Retina (tissue), 1 donor: ENCODE measurements at regions not wholly inside any gene's neighbourhood (a gene's known extent, or its start where the extent isn't known, plus 50 kb on each side); places are given as distances from the start of the nearest gene placed in this dataset.
"Not testable (repeated sequence)": the region's sequence is repeated elsewhere in the genome, so short reads cannot be mapped to it uniquely, and the experiment has no call there.

Source experiments
- DNase-seq: peaks from one replicate; pipeline ENCODE4 v3.0.0-alpha.2; 2016

DNA sequence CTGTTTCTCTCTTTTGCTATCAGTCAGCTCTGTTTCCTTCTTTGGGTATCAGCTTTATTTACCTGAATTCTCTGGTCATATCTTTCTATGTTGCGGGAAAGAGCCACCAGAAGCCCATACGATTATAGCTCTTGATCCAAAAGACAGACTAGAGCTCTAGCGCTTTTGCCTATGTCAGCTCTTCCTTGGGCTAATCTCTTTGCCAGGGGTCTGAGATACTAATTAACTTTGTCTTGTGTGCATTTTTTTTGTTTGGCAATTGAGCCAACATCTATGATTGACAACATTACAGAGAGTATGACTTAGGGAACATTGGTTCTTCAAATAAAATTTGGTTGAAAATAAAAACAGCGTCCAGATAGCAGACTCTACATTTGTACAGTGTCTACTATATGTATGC, 603.0 kb downstream of the KCTD16 start:
- DNase-seq: no peak

GRCh38 chr5:144771802-144772201, 601.1 kb downstream of the KCTD16 start:
- DNase-seq: no peak

- DNase-seq: no peak
These were observed 571.7 kb downstream of the KCTD16 start for GRCh38 chr5:144742361-144742760.

- no peak for DNase-seq
These were observed 561.1 kb downstream of the KCTD16 start for GRCh38 chr5:144731786-144732185.

- no peak for DNase-seq
These were observed 541.4 kb downstream of the KCTD16 start for GRCh38 chr5:144712090-144712489.

DNA sequence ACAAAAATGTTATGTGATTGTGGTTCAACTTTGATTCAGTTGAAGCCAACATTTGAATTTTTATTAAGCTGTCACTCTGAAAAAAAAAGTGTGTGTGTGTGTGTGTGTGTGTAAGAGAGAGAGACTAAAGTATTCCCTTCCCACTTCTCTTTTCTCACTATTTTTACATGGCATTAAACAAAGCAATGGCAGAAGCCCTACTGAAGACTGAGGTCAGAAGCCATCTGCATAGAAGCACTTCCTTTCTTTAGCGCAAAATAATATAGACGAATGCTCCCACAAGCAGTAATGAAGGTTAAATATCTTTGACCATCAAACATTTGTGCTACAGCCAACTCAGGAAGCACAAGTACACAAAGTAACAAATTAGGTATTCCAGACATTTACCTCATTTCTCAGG, 540.5 kb downstream of the KCTD16 start:
- no peak for DNase-seq

DNA sequence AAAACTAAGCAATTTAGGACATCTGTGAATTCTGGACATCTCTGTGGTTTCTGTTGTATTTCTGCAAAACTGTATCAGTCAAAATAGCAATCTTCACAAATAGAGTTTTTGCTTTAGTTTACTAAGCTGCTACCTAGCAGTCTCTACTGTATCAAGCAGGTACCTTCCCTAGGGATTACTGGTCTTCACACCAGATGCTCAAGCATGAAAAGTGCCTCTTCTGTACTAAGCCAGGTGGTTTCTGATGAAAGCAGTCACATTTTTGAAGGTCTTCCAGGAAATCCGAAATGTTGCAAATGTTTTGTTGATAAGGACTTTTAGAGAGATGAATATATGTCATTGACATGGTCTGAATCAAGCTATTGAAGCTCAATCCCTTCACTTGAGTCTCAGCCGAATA, 540.0 kb downstream of the KCTD16 start:
- no peak for DNase-seq

GRCh38 chr5:144703776-144704175, 533.1 kb downstream of the KCTD16 start:
- DNase-seq: no peak

DNA sequence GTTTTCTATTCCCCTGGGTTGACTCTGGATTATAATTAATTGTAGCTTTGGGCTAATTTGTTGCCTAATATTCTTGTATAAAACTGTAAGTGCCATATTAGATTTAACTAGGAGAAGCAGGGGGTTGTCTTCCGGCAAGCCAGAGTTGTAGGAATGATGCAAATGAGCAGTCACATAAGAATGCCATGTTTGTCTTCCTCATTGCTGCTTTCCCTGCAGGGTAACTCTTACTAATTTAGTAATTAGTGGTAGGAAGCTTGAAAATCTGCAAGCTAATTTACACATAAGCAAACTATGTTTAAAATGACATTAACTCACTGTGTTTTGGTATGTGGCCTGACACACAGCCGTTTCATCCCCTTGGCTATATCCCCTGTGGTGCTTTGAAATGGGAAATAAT, 527.8 kb downstream of the KCTD16 start:
- no peak for DNase-seq

- no peak for DNase-seq
These were observed 527.2 kb downstream of the KCTD16 start for GRCh38 chr5:144697847-144698262.

DNA sequence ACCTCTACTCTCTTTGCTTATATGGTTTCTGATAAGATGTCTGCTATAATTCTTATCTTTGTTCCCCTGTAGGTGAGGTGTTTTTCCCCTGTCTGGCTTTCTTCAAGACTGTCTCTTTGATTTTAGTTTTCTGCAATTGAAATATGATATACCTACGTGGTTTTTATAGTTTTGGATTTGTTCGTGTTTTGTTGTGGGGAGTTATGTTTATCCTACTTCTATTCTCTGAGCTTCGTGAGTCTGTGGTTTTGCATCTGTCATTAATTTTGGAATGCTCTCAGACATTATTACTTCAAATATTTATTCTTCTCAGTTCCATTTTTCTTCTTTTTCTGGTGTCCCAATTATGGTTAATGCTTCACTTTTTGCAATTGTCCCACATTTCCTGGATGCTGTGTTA, 521.3 kb downstream of the KCTD16 start:
- no peak for DNase-seq

GRCh38 chr5:144684899-144685298, 514.2 kb downstream of the KCTD16 start:
- DNase-seq: no peak

DNA sequence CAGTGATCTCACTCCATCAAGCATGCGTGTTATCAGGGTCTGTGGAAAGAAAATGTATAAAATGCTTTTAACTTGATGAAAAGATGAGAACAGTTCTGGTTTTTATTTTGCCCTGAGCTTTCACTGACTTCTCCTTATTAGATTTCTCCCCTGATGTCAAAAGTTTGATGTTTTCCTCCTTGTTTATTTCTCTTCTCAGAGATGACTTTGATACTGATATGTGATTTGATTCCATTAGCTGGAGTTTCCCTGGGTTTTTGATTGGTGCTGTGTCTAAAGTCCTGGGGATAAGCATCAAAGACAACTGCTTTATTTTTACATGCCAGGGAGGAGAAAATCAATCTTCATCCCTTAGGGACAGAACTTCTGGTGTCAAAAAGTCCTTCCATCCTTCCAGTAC, 510.0 kb downstream of the KCTD16 start:
- no peak for DNase-seq

DNA sequence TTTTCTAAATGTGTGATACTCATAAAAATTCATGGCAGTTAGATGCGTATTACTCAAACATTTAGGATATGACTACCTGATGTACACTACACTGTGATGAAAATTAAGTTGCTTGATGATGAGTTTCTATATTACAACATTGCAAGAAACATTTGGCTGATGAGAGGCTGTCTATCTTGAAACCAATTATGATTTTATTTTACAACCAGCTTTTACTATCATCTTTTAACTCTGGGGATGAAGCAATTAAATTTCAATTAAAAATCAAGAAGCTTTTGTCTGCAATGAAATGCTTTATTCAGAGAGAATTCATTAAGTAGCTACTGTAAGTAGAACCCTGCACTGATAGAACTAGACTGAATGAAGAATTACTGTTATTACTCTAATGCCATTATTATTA, 500.4 kb downstream of the KCTD16 start:
- no peak for DNase-seq

GRCh38 chr5:144659634-144660227, 489.1 kb downstream of the KCTD16 start:
- DNase-seq: no peak

GRCh38 chr5:144644317-144644716, 473.6 kb downstream of the KCTD16 start:
- no peak for DNase-seq

GRCh38 chr5:144638787-144639186, 468.1 kb downstream of the KCTD16 start:
- no peak for DNase-seq

DNA sequence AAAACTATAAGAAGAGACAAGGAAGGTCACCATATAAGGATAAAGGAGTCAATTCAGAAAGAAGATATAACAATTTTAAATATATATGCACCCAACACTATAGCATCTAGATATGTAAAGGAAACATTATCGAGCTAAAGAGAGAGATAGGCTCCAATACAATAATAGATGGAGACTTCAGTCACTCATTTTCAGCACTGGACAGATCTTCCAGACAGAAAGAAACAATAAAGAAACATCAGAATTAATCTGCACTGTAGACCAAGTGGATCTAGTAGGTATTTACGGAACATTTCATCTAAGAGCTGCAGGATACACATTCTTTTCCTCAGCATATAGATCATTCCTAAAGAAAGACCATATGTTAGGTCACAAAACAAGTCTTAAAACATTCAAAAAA, 463.5 kb downstream of the KCTD16 start:
- no peak for DNase-seq

DNA sequence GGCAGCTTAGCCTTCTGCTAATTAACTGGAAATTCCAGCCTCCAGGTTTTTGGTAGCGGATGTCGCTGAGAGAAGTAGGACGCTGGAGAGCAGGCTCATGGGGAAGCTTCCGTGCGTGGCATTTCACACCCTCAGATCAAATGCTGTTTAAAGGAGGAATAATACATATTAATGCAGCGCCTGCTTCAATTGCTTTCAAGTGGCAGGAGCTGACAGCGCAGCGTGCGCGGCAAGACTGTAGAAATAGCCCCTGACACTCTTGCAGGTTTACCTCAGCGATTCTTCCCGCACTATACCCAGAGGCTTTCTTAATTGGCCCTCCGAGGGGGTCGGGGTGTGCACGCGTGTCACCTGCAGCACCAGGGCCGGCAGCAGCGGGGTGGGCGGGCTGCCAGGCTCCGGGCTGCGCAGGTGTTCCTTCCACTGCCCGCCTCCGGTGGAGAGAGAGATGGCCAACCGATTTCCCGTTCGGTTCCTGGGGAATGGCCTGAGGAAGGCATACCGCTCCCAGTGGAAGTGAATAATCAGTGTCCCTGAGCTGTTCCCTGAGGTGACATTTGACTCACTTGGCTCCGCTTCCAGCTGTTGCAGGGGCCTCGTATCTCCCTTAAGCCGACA, 427.9 kb downstream of the KCTD16 start:
- DNase-seq: peak; percentile 65

- no peak for DNase-seq
These were observed 425.8 kb downstream of the KCTD16 start for GRCh38 chr5:144596517-144596916.

DNA sequence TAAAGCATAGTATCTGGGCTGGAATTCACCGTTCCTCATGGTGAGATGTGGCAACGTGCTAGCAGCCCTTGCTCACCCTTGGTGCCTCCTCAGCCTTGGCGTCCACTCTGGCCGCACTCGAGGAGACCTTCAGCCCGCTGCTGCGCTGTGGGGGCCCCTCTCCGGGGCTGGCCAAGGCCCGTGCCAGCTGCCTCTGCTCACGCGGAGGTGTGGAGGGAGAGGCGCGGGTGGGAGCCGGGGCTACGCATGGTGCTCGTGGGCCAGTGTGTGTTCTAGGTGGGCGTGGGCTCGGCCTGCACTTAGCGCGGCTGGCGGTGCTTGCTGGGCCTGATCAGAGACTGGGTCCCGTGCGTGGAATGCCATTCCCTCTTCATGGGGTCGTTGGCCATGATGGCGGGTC, 424.2 kb downstream of the KCTD16 start:
- no peak for DNase-seq

GRCh38 chr5:144594234-144594633, 423.6 kb downstream of the KCTD16 start:
- not testable (repeated sequence) for DNase-seq

DNA sequence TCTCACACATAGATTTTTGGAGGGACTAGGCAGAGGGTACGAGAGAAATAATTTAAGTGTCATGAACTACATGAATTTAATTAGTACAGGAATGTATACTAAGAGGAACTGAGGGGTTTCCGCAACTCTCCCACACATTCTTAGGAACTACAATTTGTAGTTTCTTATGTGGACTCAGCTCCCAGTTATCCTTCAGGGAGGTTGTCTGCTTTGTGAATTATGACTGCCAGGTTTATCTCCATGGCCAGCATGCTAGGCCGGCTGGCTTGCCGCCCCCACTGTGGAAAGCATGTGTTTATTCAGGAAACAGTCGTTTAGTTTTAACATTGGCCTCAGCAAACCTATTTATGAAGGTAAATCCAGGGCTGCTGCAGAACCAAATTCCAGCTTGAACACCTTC, 415.0 kb downstream of the KCTD16 start:
- no peak for DNase-seq

DNA sequence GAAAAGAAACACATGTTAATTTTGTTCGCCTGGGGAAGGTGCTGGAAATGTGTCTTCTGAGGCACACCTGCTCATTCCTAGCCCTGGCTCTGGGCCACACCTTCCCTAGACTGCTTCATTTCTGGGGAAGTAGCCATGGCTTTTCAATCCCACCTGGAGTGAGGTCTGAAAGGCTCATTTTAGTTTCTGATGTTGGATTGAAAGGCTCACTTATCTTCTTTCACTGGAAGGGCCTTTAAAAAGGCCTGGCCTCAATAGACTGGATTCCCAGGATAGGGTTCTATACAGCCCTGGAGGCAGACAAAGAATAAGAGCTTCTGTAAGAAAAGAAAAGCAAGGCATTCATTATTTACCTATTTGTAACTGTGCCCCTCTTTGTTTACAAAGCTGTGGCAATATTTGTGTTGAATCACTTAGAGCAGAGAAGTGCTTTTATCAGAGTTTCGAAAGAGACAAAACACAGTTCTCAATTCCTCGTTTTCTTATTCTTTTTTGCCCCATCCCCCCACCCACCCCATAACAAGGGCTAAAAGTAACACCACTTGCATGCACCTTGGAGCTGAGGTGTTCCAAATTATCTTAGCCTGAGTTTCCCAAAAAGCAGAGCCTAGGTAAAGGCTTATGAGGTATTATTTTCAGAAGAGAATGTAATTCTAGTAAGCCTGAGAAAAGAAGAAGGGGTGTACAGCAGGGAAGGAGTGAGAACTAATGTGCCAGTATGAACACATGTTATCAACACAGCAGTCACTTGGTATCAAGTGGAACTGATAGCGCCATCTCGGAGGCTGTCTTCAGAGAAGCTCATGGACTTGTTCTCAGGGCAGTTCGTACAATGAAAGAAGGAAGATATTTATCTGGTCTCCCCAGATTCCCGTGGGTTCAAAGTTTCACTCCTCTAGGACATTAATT, 413.1 kb downstream of the KCTD16 start:
- no peak for DNase-seq
